NB4 (cell line): ENCODE measurements at regions not wholly inside any gene's neighbourhood (a gene's known extent, or its start where the extent isn't known, plus 50 kb on each side); places are given as distances from the start of the nearest gene placed in this dataset.

ENCODE experiments used
- DNase-seq: peaks from one replicate; pipeline ENCODE4 v3.0.0; 2010; ENCODE audit warnings: low read depth
- H3K4me3 ChIP-seq: one replicate; pipeline ENCODE4 v1.5.1; 2011; ENCODE audit warnings: mild to moderate bottlenecking, low read depth, low read length, moderate library complexity
- CTCF ChIP-seq: IDR thresholded peaks from one replicate; pipeline ENCODE4 v1.5.1; 2012; ENCODE audit warnings: low read depth, low read length
- MAX ChIP-seq: IDR thresholded peaks from 2 replicates; pipeline ENCODE4 v1.6.1; 2011; ENCODE audit warnings: low read depth, low read length
- MYC ChIP-seq: IDR thresholded peaks from 2 replicates; pipeline ENCODE4 v1.6.1; 2011; ENCODE audit warnings: low read depth, low read length
- POLR2A ChIP-seq: IDR thresholded peaks from 2 replicates; pipeline ENCODE4 v1.6.1; 2011; ENCODE audit warnings: mild to moderate bottlenecking; ENCODE audit not compliant: insufficient read length; ENCODE audit errors: extremely low read depth

GRCh38 chr3:106421426-106421825 is 552.6 kb upstream of the CBLB start:
- TF ChIP-seq MAX, result no peak
- no peak for TF ChIP-seq CTCF
- no peak for TF ChIP-seq POLR2A
- TF ChIP-seq MYC, result no peak
- no peak for DNase-seq
- no peak overlapping the region for H3K4me3 ChIP-seq

- DNase-seq, result no peak
- no peak for TF ChIP-seq CTCF
- no peak for TF ChIP-seq MAX
- TF ChIP-seq MYC, result no peak
- TF ChIP-seq POLR2A, result no peak
- H3K4me3 ChIP-seq, result no peak overlapping the region
Observed at GRCh38 chr3:106421909-106422308, 553.1 kb upstream of the CBLB start.

- H3K4me3 ChIP-seq, result no peak overlapping the region
- no peak for DNase-seq
- no peak for TF ChIP-seq POLR2A
- TF ChIP-seq MYC, result no peak
- no peak for TF ChIP-seq MAX
- no peak for TF ChIP-seq CTCF
Observed at GRCh38 chr3:106423321-106424225, 554.8 kb upstream of the CBLB start.

- no peak for DNase-seq
- TF ChIP-seq MAX, result no peak
- TF ChIP-seq CTCF, result no peak
- TF ChIP-seq POLR2A, result no peak
- no peak for TF ChIP-seq MYC
- no peak overlapping the region for H3K4me3 ChIP-seq
Observed at GRCh38 chr3:106425026-106425425, 556.2 kb upstream of the CBLB start.

- TF ChIP-seq MAX (no peak), POLR2A (no peak), MYC (no peak), CTCF (no peak)
Observed at GRCh38 chr3:106425916-106426315, 557.1 kb upstream of the CBLB start.

More at GRCh38 chr3:106425916-106426315, 557.1 kb upstream of the CBLB start:
- H3K4me3 ChIP-seq, result no peak overlapping the region
- DNase-seq, result no peak
